ENCODE measurements at regions not wholly inside any gene's neighbourhood (a gene's known extent, or its start where the extent isn't known, plus 50 kb on each side); places are given as distances from the start of the nearest gene placed in this dataset.

DNA sequence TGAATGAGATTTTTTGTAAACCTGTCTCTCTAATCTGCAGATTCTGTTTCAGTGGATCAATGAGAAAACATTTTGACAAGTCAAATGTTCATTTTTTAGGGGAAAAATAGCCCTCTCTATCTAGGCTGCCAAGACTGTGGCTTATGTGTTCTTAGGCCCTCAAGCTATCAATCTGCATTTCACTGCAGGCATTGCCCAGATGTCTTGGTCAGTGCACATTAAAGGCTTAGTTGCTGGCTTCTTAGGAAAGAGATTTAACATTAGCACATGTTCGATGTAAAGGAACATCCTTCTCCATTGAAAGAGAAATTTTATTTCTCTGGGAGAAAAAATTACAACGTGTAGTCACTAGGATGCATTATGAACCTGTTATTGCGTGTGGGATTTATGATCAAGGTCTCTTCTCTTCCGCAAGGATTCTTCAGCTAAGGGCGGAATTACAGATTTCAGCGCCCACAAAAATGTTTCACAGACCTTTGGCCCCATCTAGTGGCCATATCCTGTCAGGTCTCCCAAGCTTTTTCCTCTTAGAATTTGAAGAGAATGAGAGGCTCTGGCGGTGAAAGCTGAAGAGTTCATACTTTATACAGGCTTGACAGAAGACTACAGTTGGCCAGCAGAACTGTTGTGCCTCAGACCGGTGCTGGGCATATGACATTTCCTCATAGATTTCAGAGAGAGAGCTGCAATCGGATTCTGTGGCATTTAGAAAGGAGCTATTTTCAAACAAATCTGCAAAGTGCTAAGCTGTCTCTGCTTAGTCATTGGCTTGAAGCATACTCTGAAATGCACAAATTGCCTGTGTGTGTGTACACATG, 144.6 kb upstream of the NOCT start:
- TF ChIP-seq, protein P1, sequence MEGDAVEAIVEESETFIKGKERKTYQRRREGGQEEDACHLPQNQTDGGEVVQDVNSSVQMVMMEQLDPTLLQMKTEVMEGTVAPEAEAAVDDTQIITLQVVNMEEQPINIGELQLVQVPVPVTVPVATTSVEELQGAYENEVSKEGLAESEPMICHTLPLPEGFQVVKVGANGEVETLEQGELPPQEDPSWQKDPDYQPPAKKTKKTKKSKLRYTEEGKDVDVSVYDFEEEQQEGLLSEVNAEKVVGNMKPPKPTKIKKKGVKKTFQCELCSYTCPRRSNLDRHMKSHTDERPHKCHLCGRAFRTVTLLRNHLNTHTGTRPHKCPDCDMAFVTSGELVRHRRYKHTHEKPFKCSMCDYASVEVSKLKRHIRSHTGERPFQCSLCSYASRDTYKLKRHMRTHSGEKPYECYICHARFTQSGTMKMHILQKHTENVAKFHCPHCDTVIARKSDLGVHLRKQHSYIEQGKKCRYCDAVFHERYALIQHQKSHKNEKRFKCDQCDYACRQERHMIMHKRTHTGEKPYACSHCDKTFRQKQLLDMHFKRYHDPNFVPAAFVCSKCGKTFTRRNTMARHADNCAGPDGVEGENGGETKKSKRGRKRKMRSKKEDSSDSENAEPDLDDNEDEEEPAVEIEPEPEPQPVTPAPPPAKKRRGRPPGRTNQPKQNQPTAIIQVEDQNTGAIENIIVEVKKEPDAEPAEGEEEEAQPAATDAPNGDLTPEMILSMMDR (conservative IDR thresholded peaks at IDR 0.05; ENCODE audit: low read length) = peak; percentile 83
- peak; percentile 70 for DNase-seq (ENCODE audit: low read depth)
- no peak overlapping the region for H3K4me3 ChIP-seq (ENCODE audit: low read length)

DNA sequence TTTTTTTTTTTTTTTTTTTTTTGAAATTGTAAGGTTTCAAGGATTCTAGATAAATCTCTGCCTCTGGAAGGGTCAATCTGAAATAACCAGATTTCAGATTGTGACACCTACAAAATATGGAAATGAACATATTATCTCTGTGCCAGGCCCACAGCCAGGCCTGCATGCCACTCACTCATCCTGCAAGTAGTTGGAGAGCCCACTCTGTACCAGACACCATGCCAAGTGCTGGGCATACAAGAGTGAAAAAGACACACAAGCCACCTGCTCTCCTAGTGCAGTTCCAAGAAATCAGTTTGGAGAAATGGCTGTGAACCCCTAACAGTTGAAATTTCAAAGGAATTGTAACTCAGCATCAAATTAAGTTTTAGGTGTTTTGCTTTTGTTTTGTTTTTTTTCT, 145.9 kb upstream of the NOCT start:
- H3K4me3 ChIP-seq (ENCODE audit: low read length) = no peak overlapping the region
- TF ChIP-seq, protein P1 (conservative IDR thresholded peaks at IDR 0.05; ENCODE audit: low read length) = no peak
- DNase-seq (ENCODE audit: low read depth) = no peak

DNA sequence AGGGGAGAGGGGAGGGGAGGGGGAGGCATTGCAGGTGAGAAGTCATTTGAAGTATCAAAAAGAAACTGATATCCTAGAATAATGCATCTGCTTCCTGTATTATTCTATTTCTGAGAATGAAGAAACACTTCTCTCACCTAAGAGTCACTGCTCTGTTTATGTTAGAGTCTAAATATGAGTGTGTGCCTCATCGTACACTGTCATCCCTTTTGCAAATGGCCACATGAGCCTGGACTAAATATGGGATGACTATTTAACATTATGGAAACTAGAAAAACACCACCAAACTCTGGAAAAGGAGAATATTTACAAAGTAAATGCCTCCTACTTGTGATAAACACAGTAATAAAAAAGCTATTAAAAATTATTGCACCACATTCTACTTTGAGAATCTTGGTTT, 146.4 kb upstream of the NOCT start:
- TF ChIP-seq, protein P1 (conservative IDR thresholded peaks at IDR 0.05; ENCODE audit: low read length) = no peak
- no peak for DNase-seq (ENCODE audit: low read depth)
- no peak overlapping the region for H3K4me3 ChIP-seq (ENCODE audit: low read length)

DNA sequence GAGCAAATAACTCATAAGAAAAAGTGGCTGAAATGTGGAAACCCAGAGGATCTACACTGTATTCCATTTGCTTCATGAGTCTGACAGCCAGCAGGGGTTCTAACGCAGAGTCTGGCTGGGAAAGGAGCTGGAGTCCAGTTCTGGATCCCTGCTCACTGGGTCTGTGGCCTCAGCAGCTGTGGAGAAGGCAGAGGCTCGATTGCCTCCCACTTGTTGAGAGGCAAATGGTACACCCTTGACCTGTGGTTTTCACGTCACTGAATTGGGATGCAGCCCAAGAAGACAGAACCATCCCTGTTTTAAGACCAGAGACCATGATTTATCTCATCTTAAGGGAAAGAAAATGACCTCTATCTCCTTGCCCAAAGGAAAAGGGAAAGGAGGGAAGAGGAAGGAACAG, 147.0 kb upstream of the NOCT start:
- H3K4me3 ChIP-seq (ENCODE audit: low read length) = no peak overlapping the region
- no peak for DNase-seq (ENCODE audit: low read depth)
- TF ChIP-seq, protein P1 (conservative IDR thresholded peaks at IDR 0.05; ENCODE audit: low read length) = no peak

DNA sequence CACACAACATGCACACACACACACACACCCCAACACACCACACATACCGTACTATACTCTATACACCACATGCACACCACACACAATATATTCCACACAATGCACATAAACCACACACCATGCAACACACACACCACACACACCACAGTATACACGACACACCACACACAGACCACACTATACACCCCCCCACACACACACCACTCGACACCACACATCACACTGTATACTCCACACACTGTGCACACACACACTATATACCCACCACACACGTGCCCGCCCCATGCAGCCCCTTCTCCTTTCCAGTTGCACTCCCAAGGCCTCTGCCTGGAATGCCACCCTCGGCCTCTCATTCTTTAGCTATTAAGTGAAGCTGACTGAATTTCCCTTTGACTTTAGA, 148.2 kb upstream of the NOCT start:
- DNase-seq (ENCODE audit: low read depth) = no peak
- TF ChIP-seq, protein P1 (conservative IDR thresholded peaks at IDR 0.05; ENCODE audit: low read length) = no peak
- no peak overlapping the region for H3K4me3 ChIP-seq (ENCODE audit: low read length)

DNA sequence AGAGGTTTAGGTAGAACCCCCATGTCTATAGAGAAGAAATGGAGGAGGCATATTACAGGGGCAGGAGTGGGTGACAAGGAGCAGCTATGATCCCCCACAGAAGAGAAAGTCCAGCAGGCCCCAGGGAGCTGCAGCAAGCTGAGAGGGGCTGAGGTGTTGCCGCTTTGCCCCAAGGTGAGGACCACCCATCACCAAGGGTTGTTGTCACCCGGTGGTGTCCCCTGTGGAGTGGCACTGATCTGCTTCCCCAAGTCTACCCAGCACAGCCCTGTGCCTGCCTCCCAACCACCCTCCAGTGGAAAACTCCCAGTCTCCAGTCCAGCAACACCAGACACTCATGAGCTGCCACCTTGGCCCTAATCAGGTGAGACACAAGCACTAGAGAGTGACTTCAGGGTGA, 149.3 kb upstream of the NOCT start:
- no peak for DNase-seq (ENCODE audit: low read depth)
- TF ChIP-seq, protein P1 (conservative IDR thresholded peaks at IDR 0.05; ENCODE audit: low read length) = no peak
- no peak overlapping the region for H3K4me3 ChIP-seq (ENCODE audit: low read length)

DNA sequence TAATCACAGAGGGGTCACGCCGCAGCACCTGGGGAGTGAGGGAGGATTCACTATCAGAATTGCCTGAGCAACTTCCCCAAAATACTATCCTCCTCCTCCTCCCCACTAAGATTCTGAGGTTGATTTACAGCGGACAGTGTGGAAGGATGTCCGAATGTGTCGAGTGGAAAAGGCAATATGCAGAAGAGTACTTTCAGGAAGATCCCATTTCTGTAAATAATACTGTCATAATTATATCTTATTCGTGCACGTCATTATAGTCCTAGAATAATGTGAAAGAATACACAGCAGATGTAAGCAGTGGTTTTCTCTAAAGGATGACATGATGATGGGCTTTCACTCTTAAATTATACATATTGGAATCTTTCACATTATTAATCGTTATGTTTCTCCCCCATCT, 149.8 kb upstream of the NOCT start:
- TF ChIP-seq, protein P1 (conservative IDR thresholded peaks at IDR 0.05; ENCODE audit: low read length) = no peak
- no peak for DNase-seq (ENCODE audit: low read depth)
- H3K4me3 ChIP-seq (ENCODE audit: low read length) = no peak overlapping the region
